HCT116 (cell line): ENCODE measurements at regions not wholly inside any gene's neighbourhood (a gene's known extent, or its start where the extent isn't known, plus 50 kb on each side); places are given as distances from the start of the nearest gene placed in this dataset.

Source experiments
- ATAC-seq: fragments of 200-7000 bp; cut with Tn5 transposase; 2 replicates; pipeline ENCODE4 v1.9.1; 2020; ENCODE audit warnings: mild to moderate bottlenecking, moderate library complexity
- BruUV-seq: library from RNA; stranded (reverse); fragments of 400-500 nt; replicated peaks from 2 replicates; lab custom pipeline; 2021; lab: Mats Ljungman, UMichigan
- CTCF ChIA-PET: fragments of 300-600 bp; sonication (Branson Sonifier 250); formaldehyde crosslinking; loops from one replicate; lab custom pipeline; 2021; ENCODE audit warnings: antibody characterized with exemption; lab: Charles Lee
- POLR2A ChIA-PET: fragments of 300-600, 350-600 bp; sonication (Branson Sonifier 250); formaldehyde crosslinking; loops from one replicate; lab custom pipeline; 2021; ENCODE audit warnings: antibody characterized with exemption; lab: Charles Lee
- RAD21 ChIA-PET, 2 experiments: fragments of 300-600 bp; sonication (Branson Sonifier 250); formaldehyde crosslinking; loops; one replicate each; lab custom pipeline; 2023; ENCODE audit warnings: low total read pairs in 2 of 2; ENCODE audit not compliant: uncharacterized antibody in 2 of 2, unreplicated experiment in 2 of 2, low non-redundant PET in 1 of 2; lab: Charles Lee
- DNase-seq: peaks from one replicate; pipeline ENCODE4 v3.0.0-alpha.2; 2010; ENCODE audit warnings: low read depth, low spot score
- H2AFZ ChIP-seq: fragments of 200-600 bp; shearing (Covaris generic), sonication (generic); 2 replicates; pipeline ENCODE4 v1.6.1; 2017; ENCODE audit warnings: low read depth, mixed run types, mixed read lengths, antibody characterized with exemption, low read length; ENCODE audit not compliant: poor library complexity, severe bottlenecking
- H3K27ac ChIP-seq: 2 replicates; pipeline ENCODE4 v1.5.1; 2012; ENCODE audit warnings: low read depth, low read length
- H3K27me3 ChIP-seq: fragments of 200-600 bp; sonication (generic); 2 replicates; pipeline ENCODE4 v1.6.1; 2016; ENCODE audit warnings: mixed run types, low read length, mixed read lengths; ENCODE audit not compliant: insufficient read depth
- H3K36me3 ChIP-seq, 2 experiments: fragments of 200-500 bp in 1 of 2; fragments of 200-600 bp in 1 of 2; sonication (Bioruptor generic) in 1 of 2; sonication (generic) in 1 of 2; 2 replicates each; pipeline versions ENCODE4 v1.5.1 to v1.6.1; 2014 to 2016; ENCODE audit warnings: low read length in 2 of 2, inconsistent platforms in 1 of 2, mixed read lengths in 1 of 2, mixed run types in 1 of 2; ENCODE audit not compliant: insufficient read depth in 2 of 2, control insufficient read depth in 1 of 2
- H3K4me1 ChIP-seq, 2 experiments: fragments of 200-600 bp in 1 of 2; sonication (generic) in 1 of 2; 2 replicates each; pipeline versions ENCODE4 v1.5.1 to v1.6.1; 2012 to 2017; ENCODE audit warnings: low read length in 2 of 2, inconsistent platforms in 1 of 2, mild to moderate bottlenecking in 1 of 2, mixed read lengths in 1 of 2, mixed run types in 1 of 2, moderate library complexity in 1 of 2; ENCODE audit not compliant: insufficient read depth in 2 of 2, control insufficient read depth in 1 of 2
- H3K4me2 ChIP-seq: fragments of 200-600 bp; sonication (generic); 2 replicates; pipeline ENCODE4 v1.6.1; 2017; ENCODE audit warnings: mixed run types, low read length, mixed read lengths
- H3K4me3 ChIP-seq, 2 experiments: fragments of 200-600 bp in 1 of 2; sonication (generic) in 1 of 2; replicated peaks in 1 of 2; 2 replicates each; pipeline ENCODE4 v1.5.1; 2011 to 2016; ENCODE audit warnings: low read length in 2 of 2, control low read depth in 1 of 2, low read depth in 1 of 2, mild to moderate bottlenecking in 1 of 2, mixed read lengths in 1 of 2, mixed run types in 1 of 2
- H3K79me2 ChIP-seq: fragments of 200-600 bp; sonication (generic); 2 replicates; pipeline ENCODE4 v1.6.1; 2017; ENCODE audit warnings: mild to moderate bottlenecking, mixed run types, low read length, moderate library complexity, mixed read lengths; ENCODE audit not compliant: insufficient read depth
- H3K9ac ChIP-seq: fragments of 200-600 bp; sonication (generic); 2 replicates; pipeline ENCODE4 v1.6.1; 2016; ENCODE audit warnings: low read length, mixed read lengths
- H3K9me2 ChIP-seq: fragments of 200-600 bp; sonication (generic), shearing (Covaris generic); 2 replicates; pipeline ENCODE4 v1.6.1; 2017; ENCODE audit warnings: mixed run types, mild to moderate bottlenecking, moderate library complexity; ENCODE audit not compliant: insufficient read depth
- H3K9me3 ChIP-seq, 2 experiments: fragments of 200-500 bp in 1 of 2; fragments of 200-600 bp in 1 of 2; sonication (Bioruptor generic) in 1 of 2; sonication (generic) in 1 of 2; 2 replicates each; pipeline ENCODE4 v1.6.1; 2014 to 2017; ENCODE audit warnings: low read length in 2 of 2, mixed read lengths in 2 of 2, inconsistent platforms in 1 of 2, low read depth in 1 of 2, mild to moderate bottlenecking in 1 of 2, mixed run types in 1 of 2, moderate library complexity in 1 of 2; ENCODE audit not compliant: control insufficient read depth in 1 of 2, insufficient read depth in 1 of 2
- H4K20me1 ChIP-seq: fragments of 200-600 bp; sonication (generic), shearing (Covaris generic); 2 replicates; pipeline ENCODE4 v1.6.1; 2017; ENCODE audit warnings: mixed run types, mild to moderate bottlenecking, moderate library complexity; ENCODE audit not compliant: insufficient read depth
- CBX3 ChIP-seq: IDR thresholded peaks from 2 replicates; pipeline ENCODE4 v1.6.1; 2012; ENCODE audit warnings: low read depth
- CEBPB ChIP-seq: IDR thresholded peaks from 2 replicates; pipeline ENCODE4 v1.6.1; 2012; ENCODE audit warnings: low read depth
- EGR1 ChIP-seq: IDR thresholded peaks from 2 replicates; pipeline ENCODE4 v1.6.1; 2012; ENCODE audit warnings: low read depth
- ELF1 ChIP-seq: IDR thresholded peaks from 2 replicates; pipeline ENCODE4 v1.6.1; 2012; ENCODE audit warnings: low read depth, borderline replicate concordance
- POLR2A ChIP-seq: IDR thresholded peaks from 2 replicates; pipeline ENCODE4 v1.7.0; 2011; ENCODE audit warnings: borderline replicate concordance; ENCODE audit not compliant: insufficient read depth, insufficient read length; ENCODE audit errors: extremely low read depth
- POLR2AphosphoS5 ChIP-seq: IDR thresholded peaks from 2 replicates; pipeline ENCODE4 v1.6.1; 2011; ENCODE audit warnings: mild to moderate bottlenecking, low read depth, low read length, moderate library complexity
- RAD21 ChIP-seq: IDR thresholded peaks from 2 replicates; pipeline ENCODE4 v1.6.1; 2012; ENCODE audit warnings: low read depth, mild to moderate bottlenecking
- REST ChIP-seq: IDR thresholded peaks from 2 replicates; pipeline ENCODE4 v1.6.1; 2012; ENCODE audit warnings: low read depth
- ZBTB33 ChIP-seq: IDR thresholded peaks from 2 replicates; pipeline ENCODE4 v1.6.1; 2011; ENCODE audit warnings: mild to moderate bottlenecking, low read length, moderate library complexity; ENCODE audit not compliant: insufficient replicate concordance; ENCODE audit errors: extremely low read depth
- ZNF274 ChIP-seq: fragments of 200-500 bp; sonication (Bioruptor generic); IDR thresholded peaks from 2 replicates; pipeline ENCODE4 v1.6.1; 2014; ENCODE audit warnings: mild to moderate bottlenecking, low read depth, low read length, inconsistent platforms
- intact Hi-C: fragments of 100-400 bp; cut with micrococcal nuclease; formaldehyde crosslinking; loops from 2 replicates; pipeline ENCODE4 v1.10.0; 2022

- Histone ChIP-seq H3K27ac (no peak overlapping the region), H4K20me1 (no peaks in the 10 kb centered on the region), H3K27me3 (no peaks in the 10 kb centered on the region), H3K9ac (no peak overlapping the region), H3K79me2 (no peaks in the 10 kb centered on the region), H3K4me2 (no peak overlapping the region), H3K4me1 (0 out of 4 replicates have a peak, but pooled peaks cover 0 to 4% of the 10 kb centered on the region in 2 experiments), H3K4me3 (no peak overlapping the region), H3K9me2 (no peaks in the 10 kb centered on the region), H3K36me3 (no peaks in the 10 kb centered on the region), H3K9me3 (no peaks in the 10 kb centered on the region), H2AFZ (no peak overlapping the region)
- no peak for TF ChIP-seq ZBTB33
- no peak for TF ChIP-seq EGR1
- TF ChIP-seq RAD21 = no peak
- no peak for TF ChIP-seq CEBPB
- no peak for TF ChIP-seq ZNF274
- no peak for TF ChIP-seq ELF1
- no peak for TF ChIP-seq REST
- no peak for TF ChIP-seq CBX3
- no peak for TF ChIP-seq POLR2AphosphoS5
- no peak for TF ChIP-seq POLR2A
- DNase-seq = no peak
- BruUV-seq = no TSS peak
- RAD21 ChIA-PET = no interaction called here
- intact Hi-C loops = no loop called here
- no peak for ATAC-seq
- POLR2A ChIA-PET = no interaction called here
- CTCF ChIA-PET = no interaction called here
These were observed 69.5 kb upstream of the ZSWIM2 start for GRCh38 chr2:186918495-186918894.
